ENCODE measurements at regions not wholly inside any gene's neighbourhood (a gene's known extent, or its start where the extent isn't known, plus 50 kb on each side); places are given as distances from the start of the nearest gene placed in this dataset.

- ATAC-seq (no peak), DNase-seq (ENCODE audit: extremely low read depth in 1 of 4, low spot score in 3 of 4) (no peak), FAIRE-seq (no peak)
- 0% methylated on average over 3 of the region's 4 CpGs for WGBS (ENCODE audit: insufficient coverage, low coverage, missing lambda C conversion rate)
- no peaks in the 10 kb centered on the region for H3K27me3 ChIP-seq (ENCODE audit: control insufficient read depth in 2 of 2, insufficient read depth in 2 of 2, low read length in 2 of 2)
- in situ Hi-C loops (cut with MboI) (no loop called here), intact Hi-C loops (cut with micrococcal nuclease) (no loop called here)
- no peaks in the 10 kb centered on the region for H3K79me2 ChIP-seq (ENCODE audit: control insufficient read depth, insufficient read depth, low read length)
- H3K9me3 ChIP-seq (replicated peaks; ENCODE audit: control insufficient read depth, insufficient read depth, low read depth, low read length), result no peaks in the 10 kb centered on the region
- no peaks in the 10 kb centered on the region for H3K9me1 ChIP-seq (ENCODE audit: control insufficient read depth, insufficient read depth, low read length)
- CTCF ChIA-PET (ENCODE audit: low intra/inter-chr PET ratio), result no interaction called here
- no peak overlapping the region for H2AFZ ChIP-seq (ENCODE audit: low read depth, low read length)
- no peaks in the 10 kb centered on the region for H3K36me3 ChIP-seq (ENCODE audit: control insufficient read depth, insufficient read depth, low read length)
- H4K20me1 ChIP-seq (replicated peaks; ENCODE audit: control insufficient read depth, insufficient read depth, low read length), result no peaks in the 10 kb centered on the region
- no peaks in the 10 kb centered on the region for H3K4me1 ChIP-seq (replicated peaks in 1 of 2; ENCODE audit: control insufficient read depth in 2 of 2, insufficient read depth in 2 of 2, low read length in 2 of 2)
- no peak overlapping the region for H3K9ac ChIP-seq (ENCODE audit: insufficient read depth in 1 of 2, low read depth in 2 of 2, low read length in 2 of 2)
- H3K4me3 ChIP-seq, result no peak overlapping the region
- no peak overlapping the region for H3K4me2 ChIP-seq (ENCODE audit: insufficient read depth, low read length)
- H3K27ac ChIP-seq (ENCODE audit: extremely low read depth, low read depth, low read length), result no peak overlapping the region
- BruUV-seq (replicated peaks), result no TSS peak
- TF ChIP-seq CREBBP (IDR thresholded peaks at IDR 0.05; ENCODE audit: low read depth, low read length) (no peak), FOXP1 (CRISPR knock-in tag; IDR thresholded peaks at IDR 0.05) (no peak), ZNF699 (CRISPR knock-in tag; IDR thresholded peaks at IDR 0.05; ENCODE audit: insufficient replicate concordance) (no peak), TSHZ1 (CRISPR knock-in tag; IDR thresholded peaks at IDR 0.05) (no peak), PYGO2 (tag; IDR thresholded peaks at IDR 0.05) (no peak), TEAD2 (tag; IDR thresholded peaks at IDR 0.05) (no peak), TGIF2 (CRISPR knock-in tag; IDR thresholded peaks at IDR 0.05) (no peak), PHTF2 (CRISPR knock-in tag; IDR thresholded peaks at IDR 0.05) (no peak)
- TF ChIP-seq, protein P1, sequence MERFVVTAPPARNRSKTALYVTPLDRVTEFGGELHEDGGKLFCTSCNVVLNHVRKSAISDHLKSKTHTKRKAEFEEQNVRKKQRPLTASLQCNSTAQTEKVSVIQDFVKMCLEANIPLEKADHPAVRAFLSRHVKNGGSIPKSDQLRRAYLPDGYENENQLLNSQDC (CRISPR knock-in tag; IDR thresholded peaks at IDR 0.05), result no peak
- TF ChIP-seq, protein P2, sequence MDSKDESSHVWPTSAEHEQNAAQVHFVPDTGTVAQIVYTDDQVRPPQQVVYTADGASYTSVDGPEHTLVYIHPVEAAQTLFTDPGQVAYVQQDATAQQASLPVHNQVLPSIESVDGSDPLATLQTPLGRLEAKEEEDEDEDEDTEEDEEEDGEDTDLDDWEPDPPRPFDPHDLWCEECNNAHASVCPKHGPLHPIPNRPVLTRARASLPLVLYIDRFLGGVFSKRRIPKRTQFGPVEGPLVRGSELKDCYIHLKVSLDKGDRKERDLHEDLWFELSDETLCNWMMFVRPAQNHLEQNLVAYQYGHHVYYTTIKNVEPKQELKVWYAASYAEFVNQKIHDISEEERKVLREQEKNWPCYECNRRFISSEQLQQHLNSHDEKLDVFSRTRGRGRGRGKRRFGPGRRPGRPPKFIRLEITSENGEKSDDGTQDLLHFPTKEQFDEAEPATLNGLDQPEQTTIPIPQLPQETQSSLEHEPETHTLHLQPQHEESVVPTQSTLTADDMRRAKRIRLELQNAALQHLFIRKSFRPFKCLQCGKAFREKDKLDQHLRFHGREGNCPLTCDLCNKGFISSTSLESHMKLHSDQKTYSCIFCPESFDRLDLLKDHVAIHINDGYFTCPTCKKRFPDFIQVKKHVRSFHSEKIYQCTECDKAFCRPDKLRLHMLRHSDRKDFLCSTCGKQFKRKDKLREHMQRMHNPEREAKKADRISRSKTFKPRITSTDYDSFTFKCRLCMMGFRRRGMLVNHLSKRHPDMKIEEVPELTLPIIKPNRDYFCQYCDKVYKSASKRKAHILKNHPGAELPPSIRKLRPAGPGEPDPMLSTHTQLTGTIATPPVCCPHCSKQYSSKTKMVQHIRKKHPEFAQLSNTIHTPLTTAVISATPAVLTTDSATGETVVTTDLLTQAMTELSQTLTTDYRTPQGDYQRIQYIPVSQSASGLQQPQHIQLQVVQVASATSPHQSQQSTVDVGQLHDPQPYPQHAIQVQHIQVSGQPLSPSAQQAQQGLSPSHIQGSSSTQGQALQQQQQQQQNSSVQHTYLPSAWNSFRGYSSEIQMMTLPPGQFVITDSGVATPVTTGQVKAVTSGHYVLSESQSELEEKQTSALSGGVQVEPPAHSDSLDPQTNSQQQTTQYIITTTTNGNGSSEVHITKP (IDR thresholded peaks at IDR 0.05; ENCODE audit: partially characterized antibody), result no peak
- TF ChIP-seq, protein P3, sequence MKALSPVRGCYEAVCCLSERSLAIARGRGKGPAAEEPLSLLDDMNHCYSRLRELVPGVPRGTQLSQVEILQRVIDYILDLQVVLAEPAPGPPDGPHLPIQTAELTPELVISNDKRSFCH (CRISPR knock-in tag; IDR thresholded peaks at IDR 0.05), result no peak
- TF ChIP-seq, protein P3 (tag; IDR thresholded peaks at IDR 0.05), result no peak
- TF ChIP-seq, protein P4, sequence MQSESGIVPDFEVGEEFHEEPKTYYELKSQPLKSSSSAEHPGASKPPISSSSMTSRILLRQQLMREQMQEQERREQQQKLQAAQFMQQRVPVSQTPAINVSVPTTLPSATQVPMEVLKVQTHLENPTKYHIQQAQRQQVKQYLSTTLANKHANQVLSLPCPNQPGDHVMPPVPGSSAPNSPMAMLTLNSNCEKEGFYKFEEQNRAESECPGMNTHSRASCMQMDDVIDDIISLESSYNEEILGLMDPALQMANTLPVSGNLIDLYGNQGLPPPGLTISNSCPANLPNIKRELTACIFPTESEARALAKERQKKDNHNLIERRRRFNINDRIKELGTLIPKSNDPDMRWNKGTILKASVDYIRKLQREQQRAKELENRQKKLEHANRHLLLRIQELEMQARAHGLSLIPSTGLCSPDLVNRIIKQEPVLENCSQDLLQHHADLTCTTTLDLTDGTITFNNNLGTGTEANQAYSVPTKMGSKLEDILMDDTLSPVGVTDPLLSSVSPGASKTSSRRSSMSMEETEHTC (IDR thresholded peaks at IDR 0.05), result no peak
- POLR2A ChIA-PET, result interaction anchor here (0.6 kb wide), 3 partner anchors 10 to 37 kb away, joined by 3 read pairs; no protein-coding TSS in a partner anchor
These were observed 249.3 kb downstream of the GAS1 start for GRCh38 chr9:86697999-86698398.

Measured in K562 (cell line).